Islet precursor cell (in vitro differentiated cells): ENCODE measurements at regions not wholly inside any gene's neighbourhood (a gene's known extent, or its start where the extent isn't known, plus 50 kb on each side); places are given as distances from the start of the nearest gene placed in this dataset.

Source experiments
- DNase-seq: peaks from one replicate; pipeline ENCODE4 v3.0.0-alpha.2; 2018

GRCh38 chr4:15232366-15233263 lies 195.2 kb upstream of the C1QTNF7 start:
- peak; percentile 56 for DNase-seq

- no peak for DNase-seq
Observed at GRCh38 chr4:15233264-15233597, 194.6 kb upstream of the C1QTNF7 start.

GRCh38 chr4:15233626-15234025 lies 194.2 kb upstream of the C1QTNF7 start:
- DNase-seq, result no peak

GRCh38 chr4:15234116-15234855 lies 193.5 kb upstream of the C1QTNF7 start:
- no peak for DNase-seq

GRCh38 chr4:15234856-15235126 lies 193.0 kb upstream of the C1QTNF7 start:
- no peak for DNase-seq

- DNase-seq, result no peak
Observed at GRCh38 chr4:15235135-15235534, 192.7 kb upstream of the C1QTNF7 start.

- DNase-seq, result no peak
Observed at GRCh38 chr4:15237648-15238230, 190.1 kb upstream of the C1QTNF7 start.

- DNase-seq, result peak; percentile 67
Observed at GRCh38 chr4:15238720-15239119, 189.1 kb upstream of the C1QTNF7 start.

- no peak for DNase-seq
Observed at GRCh38 chr4:15239866-15240265, 188.0 kb upstream of the C1QTNF7 start.

- no peak for DNase-seq
Observed at GRCh38 chr4:15240764-15241163, 187.1 kb upstream of the C1QTNF7 start.

GRCh38 chr4:15242021-15242420 lies 185.8 kb upstream of the C1QTNF7 start:
- DNase-seq, result no peak

- DNase-seq, result no peak
Observed at GRCh38 chr4:15244354-15244753, 183.5 kb upstream of the C1QTNF7 start.

GRCh38 chr4:15245006-15245530 lies 182.8 kb upstream of the C1QTNF7 start:
- DNase-seq, result peak; percentile 69

GRCh38 chr4:15250021-15250441 lies 177.8 kb upstream of the C1QTNF7 start:
- no peak for DNase-seq

GRCh38 chr4:15253349-15253748 lies 174.5 kb upstream of the C1QTNF7 start:
- DNase-seq, result no peak

- no peak for DNase-seq
Observed at GRCh38 chr4:15254236-15254880, 173.5 kb upstream of the C1QTNF7 start.

GRCh38 chr4:15255537-15255936 lies 172.3 kb upstream of the C1QTNF7 start:
- DNase-seq, result no peak

- DNase-seq, result no peak
Observed at GRCh38 chr4:15260758-15261157, 167.1 kb upstream of the C1QTNF7 start.

- no peak for DNase-seq
Observed at GRCh38 chr4:15262396-15262795, 165.4 kb upstream of the C1QTNF7 start.

GRCh38 chr4:15270201-15270600 lies 157.6 kb upstream of the C1QTNF7 start:
- no peak for DNase-seq

- DNase-seq, result no peak
Observed at GRCh38 chr4:15286041-15286440, 141.8 kb upstream of the C1QTNF7 start.

GRCh38 chr4:15291122-15291521 lies 136.7 kb upstream of the C1QTNF7 start:
- DNase-seq, result no peak

GRCh38 chr4:15293711-15294110 lies 134.1 kb upstream of the C1QTNF7 start:
- DNase-seq, result no peak
